ENCODE measurements at regions not wholly inside any gene's neighbourhood (a gene's known extent, or its start where the extent isn't known, plus 50 kb on each side); places are given as distances from the start of the nearest gene placed in this dataset.

- TF ChIP-seq CTCF (IDR thresholded peaks at IDR 0.05) (no peak), POLR2A (IDR thresholded peaks at IDR 0.05) (no peak)
Measured at GRCh38 chr2:121004359-121004758, 268.7 kb downstream of the GLI2 start.
